NCI-H446 (cell line): ENCODE measurements at regions not wholly inside any gene's neighbourhood (a gene's known extent, or its start where the extent isn't known, plus 50 kb on each side); places are given as distances from the start of the nearest gene placed in this dataset.

Experiments used
- DNase-seq, 2 experiments: peaks; one replicate each; lab custom pipeline; 2025; lab: John Stamatoyannopoulos, UW

GRCh38 chr2:80858965-80859364 lies 554.4 kb upstream of the LRRTM1 start:
- no peak for DNase-seq

GRCh38 chr2:80856227-80856626 lies 551.7 kb upstream of the LRRTM1 start:
- DNase-seq: no peak

GRCh38 chr2:80854831-80855230 lies 550.3 kb upstream of the LRRTM1 start:
- DNase-seq: no peak

GRCh38 chr2:80852808-80853139 lies 548.2 kb upstream of the LRRTM1 start:
- DNase-seq: no peak

DNA sequence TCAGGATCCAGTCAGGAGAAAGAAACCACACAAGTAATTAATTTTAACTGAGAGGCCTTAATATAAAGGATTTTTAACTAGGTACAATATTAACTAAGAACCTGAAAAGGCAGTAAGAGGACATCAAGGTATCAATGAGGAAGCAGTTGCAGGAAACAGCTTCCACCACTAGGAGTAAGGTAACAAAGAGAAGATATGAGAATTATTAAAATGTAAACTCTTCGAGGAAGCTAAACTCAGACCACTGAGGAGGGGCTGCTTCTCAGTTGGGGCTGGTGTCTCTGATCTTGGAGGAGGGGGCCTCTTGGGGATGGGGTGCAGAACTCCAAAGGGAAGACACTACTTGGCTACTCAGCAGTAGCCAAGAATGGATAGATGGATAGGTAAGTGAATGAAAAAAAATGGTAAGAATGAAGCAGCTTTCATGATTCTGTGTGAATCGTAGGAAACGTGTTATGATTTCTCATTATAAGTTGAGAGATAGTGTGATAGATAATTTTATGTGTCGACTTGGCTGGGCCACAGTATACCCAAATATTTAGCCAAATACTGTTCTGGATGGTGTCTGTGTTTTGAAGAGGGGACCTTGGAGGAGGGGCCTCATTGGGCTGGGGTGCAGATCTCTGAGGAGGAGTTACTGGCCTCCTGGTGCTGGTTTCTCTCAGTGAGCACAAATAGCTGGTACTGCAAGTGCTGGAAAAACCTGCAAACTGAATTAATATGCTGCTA lies 547.7 kb upstream of the LRRTM1 start:
- DNase-seq: no peak

- DNase-seq: no peak
Measured at GRCh38 chr2:80830891-80831290, 526.3 kb upstream of the LRRTM1 start.

DNA sequence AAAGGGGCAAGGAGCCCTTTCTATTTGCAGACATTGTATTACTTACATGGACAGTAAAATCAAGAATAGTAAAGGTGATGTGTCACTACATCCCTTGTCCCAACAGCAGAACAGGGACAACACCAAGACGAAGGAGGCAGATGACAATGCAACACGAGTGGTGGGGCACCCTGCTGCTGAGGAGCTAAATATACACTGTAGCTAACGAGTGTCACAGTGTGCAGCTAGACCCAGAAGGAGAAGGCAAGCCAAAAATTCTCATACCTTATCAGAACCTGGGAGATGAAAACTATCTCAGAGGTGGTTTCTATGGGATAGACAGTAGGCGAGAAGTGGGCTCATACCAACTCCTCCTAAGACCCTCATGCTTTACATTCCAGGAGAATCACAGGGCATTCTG lies 518.4 kb upstream of the LRRTM1 start:
- DNase-seq: no peak

DNA sequence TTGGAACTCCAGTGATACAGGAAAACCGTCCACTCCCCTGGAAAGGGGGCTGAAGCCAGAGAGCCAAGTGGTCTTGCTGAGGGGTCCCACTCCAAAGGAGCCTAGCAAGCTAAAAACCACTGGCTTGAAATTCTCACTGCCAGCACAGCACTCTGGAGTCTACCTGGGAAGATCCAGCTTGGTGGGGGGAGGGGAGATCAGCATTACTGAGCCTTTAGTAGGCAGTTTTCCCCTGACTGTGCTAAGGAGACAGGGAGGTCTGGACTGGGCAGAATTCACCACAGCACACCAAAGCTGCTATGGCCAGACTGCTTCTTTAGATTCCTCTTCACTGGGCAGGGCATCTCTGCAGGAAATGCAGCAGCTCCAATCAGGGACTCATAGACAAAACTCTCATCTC lies 510.7 kb upstream of the LRRTM1 start:
- DNase-seq: no peak

- DNase-seq: no peak
Measured at GRCh38 chr2:80786584-80786983, 482.0 kb upstream of the LRRTM1 start.

GRCh38 chr2:80778704-80779103 lies 474.2 kb upstream of the LRRTM1 start:
- DNase-seq: no peak

DNA sequence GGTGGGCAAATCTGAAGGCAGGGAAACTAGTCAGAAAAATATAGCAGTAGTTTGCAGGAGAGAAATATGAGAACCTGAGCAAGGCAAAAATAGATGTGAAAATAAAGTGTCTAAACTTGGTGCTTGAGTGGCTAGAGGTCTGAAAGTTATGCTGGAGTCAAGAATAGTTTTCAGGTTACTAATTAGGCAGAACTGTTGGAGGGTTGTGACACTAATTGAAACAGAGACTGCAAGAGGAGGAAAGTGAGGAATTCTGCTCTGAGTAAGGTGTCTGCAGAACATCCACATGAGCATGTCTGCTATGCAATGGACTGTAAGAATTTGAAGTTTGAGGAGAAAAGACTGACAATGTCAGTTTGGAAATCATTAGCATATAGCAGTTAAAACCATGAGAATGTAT lies 444.0 kb upstream of the LRRTM1 start:
- DNase-seq: no peak

- DNase-seq: no peak
Measured at GRCh38 chr2:80737047-80737446, 432.5 kb upstream of the LRRTM1 start.

- DNase-seq: no peak
Measured at GRCh38 chr2:80725001-80725400, 420.4 kb upstream of the LRRTM1 start.

- no peak for DNase-seq
Measured at GRCh38 chr2:80722803-80723202, 418.3 kb upstream of the LRRTM1 start.

DNA sequence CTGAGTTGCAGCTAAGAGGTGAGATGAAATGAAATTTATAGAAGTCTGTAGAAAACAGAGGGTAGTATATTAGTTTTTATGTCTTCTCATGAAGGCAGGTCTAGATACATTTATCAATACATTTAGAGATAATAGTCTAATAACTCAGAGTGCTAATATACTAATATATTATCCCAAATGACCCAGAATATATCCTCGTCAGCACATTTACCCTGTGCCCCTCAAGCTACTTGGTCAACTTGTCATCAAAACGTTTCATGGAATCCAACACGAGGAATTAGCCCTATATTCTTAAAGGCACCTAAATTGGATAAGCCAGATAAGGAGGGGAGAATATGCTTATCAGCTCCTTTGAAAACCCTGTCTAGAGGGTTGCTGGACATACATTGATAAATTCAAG lies 415.1 kb upstream of the LRRTM1 start:
- DNase-seq: no peak

- no peak for DNase-seq
Measured at GRCh38 chr2:80715433-80715832, 410.9 kb upstream of the LRRTM1 start.

- no peak for DNase-seq
Measured at GRCh38 chr2:80711915-80712314, 407.4 kb upstream of the LRRTM1 start.

DNA sequence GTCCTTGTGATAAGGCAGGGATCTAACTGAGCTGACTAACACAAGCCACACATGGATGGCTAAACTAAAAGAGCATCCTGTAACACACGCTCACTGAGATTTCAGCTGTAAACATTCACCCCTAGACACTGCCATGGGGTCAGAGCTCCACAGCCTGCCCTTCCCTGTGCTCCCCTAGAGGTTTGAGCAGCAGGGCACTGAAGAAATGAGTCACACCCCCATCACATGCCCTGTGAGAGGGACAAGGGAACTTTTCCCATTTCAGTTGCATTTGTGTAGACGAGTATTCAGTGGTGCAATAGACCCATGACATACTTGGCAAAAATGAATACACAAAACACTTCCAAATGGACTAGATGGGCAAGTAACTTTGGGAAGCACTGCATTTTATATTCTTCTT lies 402.4 kb upstream of the LRRTM1 start:
- DNase-seq: no peak

- DNase-seq: no peak
Measured at GRCh38 chr2:80706541-80706940, 402.0 kb upstream of the LRRTM1 start.

- no peak for DNase-seq
Measured at GRCh38 chr2:80703532-80703931, 399.0 kb upstream of the LRRTM1 start.

- DNase-seq: no peak
Measured at GRCh38 chr2:80700961-80701360, 396.4 kb upstream of the LRRTM1 start.
